DND-41 (cell line): ENCODE measurements at regions not wholly inside any gene's neighbourhood (a gene's known extent, or its start where the extent isn't known, plus 50 kb on each side); places are given as distances from the start of the nearest gene placed in this dataset.

ENCODE experiments used
- ATAC-seq: fragments of 200-7000 bp; cut with Tn5 transposase; 3 replicates; pipeline ENCODE4 v1.9.1; 2021; ENCODE audit warnings: low read depth; ENCODE audit not compliant: insufficient read depth
- DNase-seq: peaks from one replicate; pipeline ENCODE4 v3.0.0-alpha.2; 2020
- H2AFZ ChIP-seq: 2 replicates; pipeline ENCODE4 v1.6.0; 2012; ENCODE audit warnings: low read depth, low read length
- H3K27ac ChIP-seq: 2 replicates; pipeline ENCODE4 v1.5.1; 2012; ENCODE audit warnings: low read length, inconsistent platforms
- H3K27me3 ChIP-seq: fragments of 200-600 bp; sonication (generic); 2 replicates; pipeline ENCODE4 v1.6.0; 2012; ENCODE audit warnings: low read length, mild to moderate bottlenecking, inconsistent platforms; ENCODE audit not compliant: insufficient read depth, poor library complexity
- H3K36me3 ChIP-seq: 2 replicates; pipeline ENCODE4 v1.5.1; 2012; ENCODE audit warnings: low read length, inconsistent platforms; ENCODE audit not compliant: insufficient read depth
- H3K4me1 ChIP-seq: 2 replicates; pipeline ENCODE4 v1.5.1; 2012; ENCODE audit warnings: mild to moderate bottlenecking, low read length; ENCODE audit not compliant: insufficient read depth
- H3K4me2 ChIP-seq: 2 replicates; pipeline ENCODE4 v1.6.0; 2012; ENCODE audit warnings: mild to moderate bottlenecking, moderate library complexity, low read length, inconsistent platforms; ENCODE audit not compliant: insufficient read depth
- H3K4me3 ChIP-seq, 2 experiments: fragments of 200-600 bp in 1 of 2; shearing (Covaris generic) in 1 of 2; 2 replicates each; pipeline ENCODE4 v1.5.1; 2012 to 2016; ENCODE audit warnings: inconsistent platforms in 2 of 2, low read length in 2 of 2, mild to moderate bottlenecking in 2 of 2, low read depth in 1 of 2, moderate library complexity in 1 of 2
- H3K79me2 ChIP-seq: 2 replicates; pipeline ENCODE4 v1.6.0; 2012; ENCODE audit warnings: low read length, inconsistent platforms; ENCODE audit not compliant: insufficient read depth
- H3K9ac ChIP-seq: 2 replicates; pipeline ENCODE4 v1.6.0; 2012; ENCODE audit warnings: low read depth, mild to moderate bottlenecking, inconsistent platforms, low read length, moderate library complexity
- H3K9me3 ChIP-seq: 2 replicates; pipeline ENCODE4 v1.5.1; 2012; ENCODE audit warnings: low read length, moderate library complexity, mild to moderate bottlenecking, inconsistent platforms; ENCODE audit not compliant: insufficient read depth, severe bottlenecking
- H4K20me1 ChIP-seq: 2 replicates; pipeline ENCODE4 v1.6.0; 2012; ENCODE audit warnings: low read length; ENCODE audit not compliant: insufficient read depth
- CTCF ChIP-seq: IDR thresholded peaks from 2 replicates; pipeline ENCODE4 v1.5.1; 2012; ENCODE audit warnings: borderline replicate concordance, low read length, moderate library complexity, mild to moderate bottlenecking; ENCODE audit not compliant: poor library complexity, severe bottlenecking; ENCODE audit errors: extremely low read depth
- EZH2 ChIP-seq: IDR thresholded peaks from 3 replicates; pipeline ENCODE4 v1.6.1; 2012; ENCODE audit warnings: borderline replicate concordance, low read depth, mild to moderate bottlenecking, moderate library complexity, low read length, inconsistent platforms; ENCODE audit not compliant: severe bottlenecking

- Histone ChIP-seq H3K9me3 (no peaks in the 10 kb centered on the region), H3K9ac (no peak overlapping the region), H3K27ac (no peak overlapping the region), H3K4me3 (no peak overlapping the region), H3K27me3 (no peaks in the 10 kb centered on the region), H3K36me3 (no peaks in the 10 kb centered on the region), H4K20me1 (no peaks in the 10 kb centered on the region), H2AFZ (no peak overlapping the region), H3K4me2 (no peak overlapping the region), H3K79me2 (no peaks in the 10 kb centered on the region), H3K4me1 (no peaks in the 10 kb centered on the region)
- DNase-seq (no peak), ATAC-seq (no peak)
- TF ChIP-seq EZH2 (no peak), CTCF (no peak)
These were observed 129.0 kb upstream of the THRB start for GRCh38 chr3:24623657-24624056.

- H4K20me1 ChIP-seq, result no peaks in the 10 kb centered on the region
- H3K9me3 ChIP-seq, result no peaks in the 10 kb centered on the region
- H3K79me2 ChIP-seq, result no peaks in the 10 kb centered on the region
- ATAC-seq (no peak), DNase-seq (no peak)
- H3K4me1 ChIP-seq, result no peaks in the 10 kb centered on the region
- H3K9ac ChIP-seq, result no peak overlapping the region
- H3K4me3 ChIP-seq, result no peak overlapping the region
- H3K36me3 ChIP-seq, result no peaks in the 10 kb centered on the region
- no peak overlapping the region for H2AFZ ChIP-seq
- H3K27me3 ChIP-seq, result no peaks in the 10 kb centered on the region
- no peak overlapping the region for H3K4me2 ChIP-seq
- H3K27ac ChIP-seq, result no peak overlapping the region
- TF ChIP-seq CTCF (no peak), EZH2 (no peak)
These were observed 130.5 kb upstream of the THRB start for GRCh38 chr3:24624938-24625681.

- Histone ChIP-seq H3K27me3 (no peaks in the 10 kb centered on the region), H3K9ac (no peak overlapping the region), H3K4me2 (no peak overlapping the region), H3K79me2 (no peaks in the 10 kb centered on the region), H3K27ac (no peak overlapping the region), H4K20me1 (no peaks in the 10 kb centered on the region), H3K4me1 (no peaks in the 10 kb centered on the region), H3K9me3 (no peaks in the 10 kb centered on the region), H3K4me3 (no peak overlapping the region), H2AFZ (no peak overlapping the region), H3K36me3 (no peaks in the 10 kb centered on the region)
- TF ChIP-seq EZH2, result no peak
- no peak for TF ChIP-seq CTCF
- no peak for ATAC-seq
- DNase-seq, result no peak
These were observed 134.0 kb upstream of the THRB start for GRCh38 chr3:24628523-24629258.
